GM21528 (cell line): ENCODE measurements at regions not wholly inside any gene's neighbourhood (a gene's known extent, or its start where the extent isn't known, plus 50 kb on each side); places are given as distances from the start of the nearest gene placed in this dataset.

Experiments used
- ATAC-seq: cut with Tn5 transposase; IDR thresholded peaks from one replicate; pipeline ENCODE4 v1.9.1; 2021; ENCODE audit warnings: mild to moderate bottlenecking, moderate library complexity; ENCODE audit not compliant: unreplicated experiment, low FRiP score

GRCh38 chr9:582775-583174 lies 258.7 kb upstream of the DMRT1 start:
- no peak for ATAC-seq

- no peak for ATAC-seq
Observed at GRCh38 chr9:587527-587926, 254.0 kb upstream of the DMRT1 start.

- ATAC-seq, result no peak
Observed at GRCh38 chr9:588981-589380, 252.5 kb upstream of the DMRT1 start.

- no peak for ATAC-seq
Observed at GRCh38 chr9:589723-590122, 251.8 kb upstream of the DMRT1 start.

GRCh38 chr9:591292-591691 lies 250.2 kb upstream of the DMRT1 start:
- no peak for ATAC-seq

GRCh38 chr9:592225-592624 lies 249.3 kb upstream of the DMRT1 start:
- no peak for ATAC-seq

GRCh38 chr9:592733-593132 lies 248.8 kb upstream of the DMRT1 start:
- no peak for ATAC-seq

- ATAC-seq, result no peak
Observed at GRCh38 chr9:593809-594208, 247.7 kb upstream of the DMRT1 start.

- no peak for ATAC-seq
Observed at GRCh38 chr9:596703-597102, 244.8 kb upstream of the DMRT1 start.

GRCh38 chr9:600006-600405 lies 241.5 kb upstream of the DMRT1 start:
- no peak for ATAC-seq

GRCh38 chr9:602716-603115 lies 238.8 kb upstream of the DMRT1 start:
- no peak for ATAC-seq

- no peak for ATAC-seq
Observed at GRCh38 chr9:603126-603525, 238.4 kb upstream of the DMRT1 start.

- ATAC-seq, result no peak
Observed at GRCh38 chr9:607417-607816, 234.1 kb upstream of the DMRT1 start.

- peak; percentile 89 for ATAC-seq
Observed at GRCh38 chr9:613771-614347, 227.6 kb upstream of the DMRT1 start.

GRCh38 chr9:614431-614830 lies 227.1 kb upstream of the DMRT1 start:
- ATAC-seq, result no peak

GRCh38 chr9:615756-616155 lies 225.7 kb upstream of the DMRT1 start:
- no peak for ATAC-seq

GRCh38 chr9:616694-617093 lies 224.8 kb upstream of the DMRT1 start:
- ATAC-seq, result no peak

GRCh38 chr9:617445-618085 lies 223.9 kb upstream of the DMRT1 start:
- no peak for ATAC-seq

- no peak for ATAC-seq
Observed at GRCh38 chr9:618478-618877, 223.0 kb upstream of the DMRT1 start.

GRCh38 chr9:621201-621855 lies 220.2 kb upstream of the DMRT1 start:
- ATAC-seq, result no peak

GRCh38 chr9:624935-625500 lies 216.5 kb upstream of the DMRT1 start:
- ATAC-seq, result no peak

- no peak for ATAC-seq
Observed at GRCh38 chr9:625613-626012, 215.9 kb upstream of the DMRT1 start.
